ENCODE measurements at regions not wholly inside any gene's neighbourhood (a gene's known extent, or its start where the extent isn't known, plus 50 kb on each side); places are given as distances from the start of the nearest gene placed in this dataset.
"Not testable (repeated sequence)": the region's sequence is repeated elsewhere in the genome, so short reads cannot be mapped to it uniquely, and the experiment has no call there.

DNA sequence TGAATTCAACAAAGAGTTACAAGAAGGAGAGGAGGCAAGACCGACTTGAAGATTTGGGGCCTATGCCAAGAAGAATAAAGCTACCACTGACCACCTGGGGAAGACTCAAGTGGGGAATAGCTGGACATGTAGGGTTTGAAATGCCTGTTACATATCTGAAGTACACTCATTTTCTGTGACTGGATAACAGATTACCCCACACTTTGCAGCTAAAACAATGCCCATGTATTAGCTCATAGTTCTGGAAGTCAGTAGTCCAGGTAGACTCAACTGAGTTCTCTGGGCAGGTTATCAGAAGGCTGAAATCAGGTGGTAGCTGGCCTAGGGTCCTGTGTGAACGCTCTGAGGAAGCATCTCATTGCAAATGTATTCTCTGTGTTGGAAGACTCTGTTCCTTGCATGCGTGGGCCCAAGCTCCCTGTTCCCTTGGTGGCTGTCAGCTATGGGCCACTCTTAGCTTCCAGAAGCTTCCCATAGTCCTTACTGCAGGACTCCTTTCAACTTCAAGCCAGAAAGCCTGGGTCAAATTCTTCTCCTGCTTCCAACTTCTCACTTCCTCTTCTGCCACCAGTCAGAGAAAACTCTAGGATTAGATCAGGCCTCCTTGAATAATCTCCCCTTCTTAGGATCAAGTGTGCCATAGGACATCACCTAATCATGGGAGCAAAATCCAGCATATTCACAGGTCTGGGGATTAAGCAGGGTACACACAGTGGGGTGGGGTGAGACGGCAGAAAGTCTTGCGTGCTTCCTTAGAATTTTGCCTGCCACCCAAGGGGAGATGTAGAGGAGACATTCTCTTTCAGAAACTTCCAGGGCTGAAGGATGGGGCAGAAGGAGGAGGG lies 187.8 kb downstream of the SHQ1 start:
- DNase-seq: no peak

DNA sequence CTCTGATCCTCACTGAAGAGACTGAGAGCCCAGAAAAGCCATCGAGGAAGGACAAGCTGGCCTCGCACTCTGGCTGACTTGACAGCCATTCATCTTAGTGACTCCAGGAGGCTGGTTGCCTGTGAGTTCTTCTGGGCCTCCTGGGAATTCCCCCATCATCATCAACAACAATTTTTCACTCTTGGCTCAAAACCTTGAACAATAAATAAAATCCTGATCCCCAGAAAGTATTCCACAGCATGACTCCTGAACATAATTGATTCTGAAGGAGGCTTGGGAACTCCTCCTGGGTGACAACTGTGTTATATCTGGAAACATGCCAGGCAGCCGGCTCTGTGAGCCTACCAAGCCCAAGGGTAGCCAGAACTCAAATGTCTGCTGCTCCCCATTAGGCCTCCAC lies 188.6 kb downstream of the SHQ1 start:
- peak; percentile 81 for DNase-seq

DNA sequence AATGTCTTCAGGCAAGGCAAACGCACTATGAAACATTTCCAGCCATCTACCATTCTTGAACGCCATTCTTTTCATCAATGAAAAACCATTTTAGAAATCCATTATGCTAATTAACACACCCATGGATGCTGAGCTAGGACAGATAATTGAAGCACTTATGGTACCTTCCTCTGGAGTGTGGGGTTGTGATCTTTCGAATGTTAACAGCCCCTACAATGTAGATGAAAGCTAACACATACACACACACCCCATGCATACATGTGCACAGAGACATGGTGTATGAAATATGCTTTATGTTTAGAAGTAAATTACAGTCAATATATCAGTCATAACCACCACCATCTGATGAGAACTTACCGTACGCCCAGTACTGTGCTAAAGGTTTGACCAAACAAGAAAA lies 189.1 kb downstream of the SHQ1 start:
- no peak for DNase-seq

GRCh38 chr3:72658466-72659100 lies 189.7 kb downstream of the SHQ1 start:
- DNase-seq: no peak

- DNase-seq: peak; percentile 58
These were observed 190.6 kb downstream of the SHQ1 start for GRCh38 chr3:72657666-72658065.

DNA sequence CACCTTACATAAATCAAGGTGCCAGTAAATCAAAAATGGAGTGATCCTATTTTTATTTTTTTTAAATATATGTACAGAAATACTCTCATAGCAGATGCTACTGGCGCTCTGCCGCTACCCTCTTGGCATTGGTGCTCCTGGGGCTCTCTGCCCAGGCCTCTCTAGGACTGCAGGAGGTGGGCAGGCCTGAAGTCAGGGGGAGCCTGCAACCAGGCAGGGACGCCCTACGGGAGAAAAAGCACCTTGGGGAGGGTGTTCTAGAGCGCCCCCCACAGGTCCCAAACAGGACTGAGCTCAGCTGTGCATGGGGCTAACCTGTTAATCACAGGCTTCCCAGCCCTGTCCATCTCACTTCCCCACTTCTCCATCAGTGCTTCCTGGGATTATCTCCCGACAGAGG lies 192.5 kb downstream of the SHQ1 start:
- DNase-seq: no peak

DNA sequence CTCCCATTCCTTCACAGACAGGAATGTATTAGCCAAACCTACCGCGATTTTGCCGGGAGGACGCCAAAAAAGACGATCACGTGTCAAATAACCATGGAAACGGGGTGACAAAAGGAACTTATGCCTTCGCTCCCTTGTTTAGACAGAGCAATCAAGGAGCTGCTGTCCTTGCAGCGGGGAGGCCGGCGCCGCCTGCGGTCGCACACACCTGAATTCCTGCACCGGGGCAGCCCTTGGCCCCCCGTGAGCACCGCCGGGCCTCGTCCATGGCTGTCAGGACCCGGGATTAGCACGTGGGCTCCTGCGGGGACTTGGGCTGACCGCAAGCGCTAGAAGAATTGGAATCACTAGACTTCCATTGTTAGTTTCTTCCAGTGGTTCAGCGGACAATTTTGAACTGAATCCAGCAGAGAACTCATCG lies 193.1 kb downstream of the SHQ1 start:
- no peak for DNase-seq

GRCh38 chr3:72652395-72652794 lies 195.8 kb downstream of the SHQ1 start:
- no peak for DNase-seq

- no peak for DNase-seq
These were observed 196.7 kb downstream of the SHQ1 start for GRCh38 chr3:72651498-72651897.

DNA sequence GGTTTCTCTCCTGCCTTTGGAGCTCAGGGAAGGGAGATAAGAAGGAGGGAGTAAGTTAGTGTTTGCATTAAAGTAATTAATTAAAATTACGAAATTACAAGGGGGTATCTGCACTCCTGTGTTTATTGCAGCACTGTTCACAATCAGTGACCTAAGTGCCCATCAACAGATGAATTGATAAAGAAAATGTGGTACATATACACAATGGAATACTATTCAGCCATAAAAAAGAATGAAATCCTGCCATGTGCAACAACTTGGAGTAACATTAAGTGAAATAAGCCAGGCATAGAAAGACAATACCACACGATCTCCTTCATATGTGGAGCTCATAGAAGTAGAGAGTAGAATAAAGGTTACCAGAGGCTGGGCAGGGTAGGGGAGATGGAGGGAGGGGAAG lies 202.0 kb downstream of the SHQ1 start:
- no peak for DNase-seq

- DNase-seq: not testable (repeated sequence)
These were observed 204.6 kb downstream of the SHQ1 start for GRCh38 chr3:72643635-72644034.

DNA sequence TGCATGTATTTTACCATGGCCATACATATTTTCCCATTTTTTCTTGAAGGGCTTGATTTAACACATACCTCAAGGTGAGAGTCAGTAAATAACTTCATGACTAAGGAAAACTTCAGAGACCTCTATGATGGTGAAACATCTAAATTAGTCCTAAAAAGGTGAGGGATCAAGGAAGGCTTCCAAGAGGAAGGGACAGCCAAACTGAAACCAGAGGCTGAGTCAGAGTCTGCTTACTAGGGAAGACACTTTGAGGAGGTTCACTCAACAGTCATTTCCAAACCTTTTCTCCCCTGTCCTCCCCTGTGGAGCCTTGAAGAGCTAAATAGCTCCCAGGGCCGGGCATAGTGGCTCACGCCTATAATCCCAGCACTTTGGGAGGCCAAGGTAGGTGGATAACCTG lies 206.6 kb downstream of the SHQ1 start:
- no peak for DNase-seq

GRCh38 chr3:72641072-72641471 lies 207.2 kb downstream of the SHQ1 start:
- no peak for DNase-seq

- no peak for DNase-seq
These were observed 211.2 kb downstream of the SHQ1 start for GRCh38 chr3:72636969-72637597.

DNA sequence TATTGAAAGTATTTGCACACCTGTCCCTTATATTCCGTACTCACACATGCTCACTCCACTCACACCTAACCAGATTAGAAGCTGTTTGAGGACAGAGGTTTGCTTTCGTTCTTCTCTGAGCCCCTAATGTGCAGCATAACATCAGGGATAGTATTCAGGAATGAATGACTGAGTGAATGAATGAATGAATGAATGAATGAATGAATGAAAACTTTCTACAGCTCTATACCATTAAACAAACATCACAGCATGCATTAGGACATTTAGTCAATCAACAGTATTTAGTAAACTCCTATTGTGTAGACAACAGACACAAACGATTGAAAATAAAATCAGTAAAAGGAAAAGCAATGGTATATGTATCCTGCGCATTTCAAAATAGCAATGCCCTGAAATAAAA lies 212.7 kb downstream of the SHQ1 start:
- DNase-seq: no peak

- DNase-seq: no peak
These were observed 214.1 kb downstream of the SHQ1 start for GRCh38 chr3:72634128-72634527.

DNA sequence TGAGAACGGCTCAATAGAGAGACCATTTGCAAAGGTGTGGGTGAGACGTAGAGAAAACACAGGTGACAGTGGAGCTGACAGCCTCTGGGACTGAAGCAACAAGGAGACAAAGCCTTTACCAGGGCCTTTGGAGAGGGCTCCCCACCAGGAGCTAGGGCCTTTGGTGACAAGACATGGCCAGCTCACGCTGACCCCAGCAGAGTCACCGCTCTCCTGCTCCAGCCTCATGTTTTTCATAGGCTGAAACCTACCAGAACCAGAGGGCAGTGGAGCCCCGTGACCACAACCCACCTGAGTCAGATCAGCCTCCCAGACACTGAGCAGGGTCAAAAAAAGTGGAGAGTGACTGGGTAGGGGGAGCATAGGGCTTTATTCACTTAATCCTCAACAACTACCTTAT lies 214.7 kb downstream of the SHQ1 start:
- DNase-seq: no peak

GRCh38 chr3:72633121-72633520 lies 215.1 kb downstream of the SHQ1 start:
- DNase-seq: no peak

GRCh38 chr3:72632129-72632528 lies 216.1 kb downstream of the SHQ1 start:
- no peak for DNase-seq

- no peak for DNase-seq
These were observed 217.3 kb downstream of the SHQ1 start for GRCh38 chr3:72630969-72631344.

- no peak for DNase-seq
These were observed 217.8 kb downstream of the SHQ1 start for GRCh38 chr3:72630327-72630968.

GRCh38 chr3:72629191-72629631 lies 219.0 kb downstream of the SHQ1 start:
- DNase-seq: no peak

DNA sequence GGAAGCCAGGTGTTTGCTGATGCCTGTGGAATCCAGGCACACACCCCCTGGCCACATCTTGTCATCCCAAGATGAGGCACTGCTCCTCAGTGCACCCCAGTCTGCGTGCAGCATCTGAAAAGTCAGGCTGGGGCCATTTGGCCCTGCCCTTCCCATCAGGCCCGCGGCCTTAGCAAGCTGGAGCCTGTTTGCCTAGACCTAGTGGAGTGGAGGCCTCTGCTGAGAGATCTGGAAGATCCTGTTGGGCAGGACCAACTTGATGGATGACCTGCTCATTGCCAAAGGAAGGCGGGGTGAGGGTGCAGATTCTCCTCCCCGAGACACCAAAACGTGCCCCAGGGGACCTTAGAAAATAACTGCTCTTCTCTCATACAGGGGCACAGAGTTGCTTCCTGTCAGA lies 220.2 kb downstream of the SHQ1 start:
- DNase-seq: no peak

DNA sequence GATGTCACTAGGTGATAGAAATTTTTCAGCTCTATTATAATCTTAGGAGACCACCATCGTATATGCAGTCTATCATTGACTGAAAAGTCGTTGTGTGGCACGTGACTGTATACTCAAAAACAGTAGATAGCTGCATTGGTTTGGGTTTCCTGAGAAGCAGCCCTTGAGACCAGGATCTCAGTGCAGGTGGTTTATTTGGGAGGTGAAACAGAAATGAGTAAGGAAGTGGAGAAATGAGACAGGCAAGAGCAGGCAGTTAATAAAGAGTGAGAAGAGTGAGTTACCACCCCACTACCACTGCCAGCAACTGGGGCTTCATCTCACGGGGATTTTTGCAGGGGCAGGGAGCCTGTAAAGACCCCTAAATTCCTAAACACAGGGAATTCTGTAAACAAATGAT lies 221.0 kb downstream of the SHQ1 start:
- DNase-seq: no peak
